HG02938 (cell line): ENCODE measurements at regions not wholly inside any gene's neighbourhood (a gene's known extent, or its start where the extent isn't known, plus 50 kb on each side); places are given as distances from the start of the nearest gene placed in this dataset.

Experiments used
- ATAC-seq: cut with Tn5 transposase; IDR thresholded peaks from one replicate; pipeline ENCODE4 v1.9.1; 2021; ENCODE audit warnings: mild to moderate bottlenecking, moderate library complexity; ENCODE audit not compliant: unreplicated experiment

- no peak for ATAC-seq
Observed at GRCh38 chr4:36709991-36710390, 428.6 kb downstream of the DTHD1 start.

DNA sequence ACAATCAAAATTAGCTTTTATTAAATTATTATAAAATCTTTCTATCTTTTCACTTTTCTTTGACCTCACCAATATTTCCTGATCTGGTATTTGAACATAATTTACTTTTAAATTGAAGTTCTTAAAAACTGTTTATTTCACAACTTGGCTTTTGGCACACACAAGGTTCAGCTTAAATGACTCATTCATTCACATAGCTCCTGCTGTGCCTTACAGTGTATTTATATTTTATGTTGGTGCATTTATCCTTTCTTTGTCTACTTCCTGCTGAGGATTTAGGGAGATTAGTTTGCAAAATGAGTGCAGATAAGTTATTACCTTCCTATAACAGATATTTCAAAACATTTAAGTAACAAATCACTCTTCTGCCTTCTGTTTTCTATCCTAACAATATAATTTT lies 430.6 kb downstream of the DTHD1 start:
- no peak for ATAC-seq

GRCh38 chr4:36716874-36717273 lies 435.5 kb downstream of the DTHD1 start:
- ATAC-seq: no peak

GRCh38 chr4:36719425-36719824 lies 438.0 kb downstream of the DTHD1 start:
- no peak for ATAC-seq

GRCh38 chr4:36722986-36723385 lies 441.6 kb downstream of the DTHD1 start:
- ATAC-seq: no peak

- ATAC-seq: no peak
Observed at GRCh38 chr4:36734334-36734733, 452.9 kb downstream of the DTHD1 start.

DNA sequence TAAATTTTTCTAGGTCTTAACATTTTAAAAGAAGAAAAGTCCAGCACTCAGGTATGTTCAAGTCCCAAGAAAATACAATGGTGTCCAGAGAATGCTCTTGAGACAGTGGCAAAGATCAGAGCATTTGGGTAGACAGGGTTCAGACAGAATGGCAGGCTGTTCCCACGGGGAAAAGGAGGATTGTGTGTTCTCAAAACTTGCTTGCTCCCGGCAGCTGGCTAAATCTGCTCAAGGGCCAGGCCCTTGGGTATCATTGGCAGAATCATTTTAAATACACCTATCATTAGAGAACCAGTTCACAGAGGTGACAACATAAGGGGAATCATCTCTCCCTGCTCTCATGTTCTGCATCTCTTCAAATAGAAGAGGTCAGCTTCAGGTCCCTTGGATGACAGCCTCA lies 456.3 kb downstream of the DTHD1 start:
- ATAC-seq: no peak

DNA sequence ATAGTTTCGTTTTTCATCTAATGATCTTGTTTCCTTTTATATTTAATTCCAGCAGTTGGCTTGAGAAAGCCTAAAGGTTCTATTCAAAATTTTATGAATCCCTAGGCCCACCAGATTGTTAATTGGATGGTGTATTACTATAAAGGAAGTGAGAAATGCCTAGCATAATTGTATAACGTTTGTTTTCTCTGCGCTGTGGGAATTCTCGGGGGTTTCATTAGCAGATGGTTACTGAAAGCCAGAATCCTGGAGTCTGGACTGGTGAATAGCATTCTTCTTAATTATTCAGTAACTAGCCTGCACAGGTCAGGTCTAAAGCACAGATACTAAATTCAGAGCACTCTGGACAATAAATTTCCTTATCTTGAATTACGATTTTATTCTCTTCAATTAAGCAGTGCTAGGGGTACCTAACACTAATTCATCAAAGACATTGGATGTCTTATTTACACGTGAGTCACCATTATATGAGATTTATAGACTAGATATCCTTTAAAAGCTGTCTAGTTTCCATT lies 459.4 kb downstream of the DTHD1 start:
- no peak for ATAC-seq

GRCh38 chr4:36747277-36748129 lies 466.1 kb downstream of the DTHD1 start:
- ATAC-seq: no peak

DNA sequence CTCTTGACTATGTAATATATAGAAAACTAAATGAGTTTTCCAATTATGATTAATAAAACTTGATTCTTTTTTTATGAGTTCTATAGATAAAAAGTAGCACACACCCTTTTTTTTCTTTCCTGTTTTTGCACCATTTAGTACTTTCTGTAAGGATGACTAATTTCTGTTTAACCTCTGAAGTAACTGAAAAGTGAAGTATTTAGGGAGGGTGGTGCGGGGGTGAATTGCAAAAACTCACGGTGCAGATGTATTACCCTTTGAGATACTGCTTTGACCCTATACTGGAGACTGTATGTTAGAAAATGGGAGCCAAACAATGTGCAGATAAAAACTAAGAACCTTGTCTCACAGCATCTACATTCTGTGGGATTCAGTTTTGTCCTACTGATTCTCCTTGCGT lies 471.6 kb downstream of the DTHD1 start:
- ATAC-seq: no peak

- no peak for ATAC-seq
Observed at GRCh38 chr4:36757580-36758311, 476.3 kb downstream of the DTHD1 start.

- no peak for ATAC-seq
Observed at GRCh38 chr4:36758312-36759178, 477.1 kb downstream of the DTHD1 start.

GRCh38 chr4:36761607-36762006 lies 480.2 kb downstream of the DTHD1 start:
- ATAC-seq: no peak

- ATAC-seq: no peak
Observed at GRCh38 chr4:36763814-36764213, 480.7 kb upstream of the NWD2 start.

- no peak for ATAC-seq
Observed at GRCh38 chr4:36767596-36767995, 476.9 kb upstream of the NWD2 start.

DNA sequence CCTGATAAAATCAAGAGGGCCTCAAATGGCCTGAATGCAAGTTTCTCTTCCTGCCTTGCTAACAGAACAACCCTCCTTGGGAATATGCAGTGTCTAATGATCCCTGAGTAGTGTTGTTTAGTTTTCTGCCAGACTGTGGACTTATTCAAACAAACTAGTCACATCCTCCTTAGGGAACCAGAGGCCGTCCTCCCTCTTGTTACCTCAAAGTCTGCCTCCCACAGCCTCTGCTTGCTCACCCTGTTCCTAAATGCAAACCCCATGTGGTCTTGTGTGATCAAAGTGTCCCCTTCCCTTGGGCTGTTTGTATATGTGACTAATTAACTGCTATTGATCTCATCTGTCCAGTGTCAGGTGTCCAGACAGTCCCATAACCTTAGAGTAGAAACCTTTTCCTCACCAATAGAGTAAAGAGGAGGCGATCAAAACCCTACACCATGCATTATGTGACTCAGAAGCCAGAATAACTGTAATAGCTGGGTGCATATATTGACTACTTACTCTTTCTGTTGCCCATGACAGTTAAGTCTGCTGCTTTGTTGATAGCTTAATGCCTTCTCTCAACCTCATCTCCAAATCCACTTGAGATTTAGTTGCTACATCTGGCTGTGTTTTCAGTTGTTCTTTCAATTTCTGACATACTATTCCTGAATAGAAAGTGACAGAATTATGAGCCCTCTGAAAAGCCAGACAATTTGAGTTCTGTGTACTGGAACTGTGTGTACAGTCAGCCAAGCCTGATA lies 473.0 kb upstream of the NWD2 start:
- ATAC-seq: no peak

DNA sequence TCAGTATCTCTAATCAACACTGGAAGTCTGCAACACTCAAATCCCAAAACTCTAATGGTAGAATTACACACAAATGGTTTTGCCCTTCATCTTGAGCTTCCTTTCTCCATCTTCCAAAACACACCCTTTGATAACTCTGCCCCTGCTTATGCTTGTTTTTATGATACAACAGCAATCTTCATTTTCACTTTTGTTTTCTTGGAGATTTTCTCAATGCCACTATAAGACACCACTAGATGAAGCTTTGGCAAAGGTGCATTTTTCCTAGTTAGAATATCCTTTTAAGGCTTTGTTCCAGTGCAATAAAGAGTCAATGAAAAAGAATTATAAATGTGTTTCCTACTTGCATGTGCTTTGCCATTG lies 472.4 kb upstream of the NWD2 start:
- ATAC-seq: no peak

DNA sequence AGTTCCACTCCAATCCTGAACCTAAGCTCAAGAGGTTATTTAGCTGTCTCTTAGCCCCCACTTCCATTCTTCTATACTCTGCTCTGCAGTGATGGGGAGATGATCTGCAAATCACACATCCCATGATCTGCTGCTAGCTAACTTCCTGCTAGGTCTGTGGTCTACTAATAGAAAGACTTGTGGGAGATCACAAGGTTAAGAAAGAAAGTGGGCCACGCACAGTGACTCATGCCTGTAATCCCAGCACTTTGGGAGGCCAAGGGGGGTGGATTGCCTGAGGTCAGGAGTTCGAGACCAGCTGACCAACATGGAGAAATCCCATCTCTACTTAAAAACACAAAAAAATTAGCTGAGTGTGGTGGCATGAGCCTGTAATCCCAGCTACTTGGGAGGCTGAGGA lies 471.1 kb upstream of the NWD2 start:
- no peak for ATAC-seq

GRCh38 chr4:36775544-36775943 lies 469.0 kb upstream of the NWD2 start:
- ATAC-seq: no peak

- no peak for ATAC-seq
Observed at GRCh38 chr4:36779601-36780000, 464.9 kb upstream of the NWD2 start.

- no peak for ATAC-seq
Observed at GRCh38 chr4:36785973-36786372, 458.6 kb upstream of the NWD2 start.
